COR-L47 (cell line): ENCODE measurements at regions not wholly inside any gene's neighbourhood (a gene's known extent, or its start where the extent isn't known, plus 50 kb on each side); places are given as distances from the start of the nearest gene placed in this dataset.
A peak's percentile ranks its signal among the peaks of the same experiment; 100 is the strongest.
"Not testable (repeated sequence)": the region's sequence is repeated elsewhere in the genome, so short reads cannot be mapped to it uniquely, and the experiment has no call there.

Experiments
- DNase-seq: peaks from one replicate; lab custom pipeline; 2025; lab: John Stamatoyannopoulos, UW

GRCh38 chr9:107836300-107836699 is 346.7 kb upstream of the KLF4 start:
- DNase-seq = no peak

- DNase-seq = no peak
Measured at GRCh38 chr9:107833295-107833694, 343.7 kb upstream of the KLF4 start.

- DNase-seq = no peak
Measured at GRCh38 chr9:107832871-107833270, 343.3 kb upstream of the KLF4 start.

GRCh38 chr9:107830479-107830878 is 340.9 kb upstream of the KLF4 start:
- DNase-seq = no peak

GRCh38 chr9:107827884-107828283 is 338.3 kb upstream of the KLF4 start:
- DNase-seq = no peak

GRCh38 chr9:107827304-107827703 is 337.7 kb upstream of the KLF4 start:
- DNase-seq = no peak

GRCh38 chr9:107826688-107826983 is 337.1 kb upstream of the KLF4 start:
- not testable (repeated sequence) for DNase-seq

GRCh38 chr9:107824556-107824955 is 335.0 kb upstream of the KLF4 start:
- DNase-seq = no peak

GRCh38 chr9:107819772-107820565 is 330.4 kb upstream of the KLF4 start:
- DNase-seq = peak; percentile 78

GRCh38 chr9:107818503-107818829 is 328.9 kb upstream of the KLF4 start:
- DNase-seq = not testable (repeated sequence)

- DNase-seq = not testable (repeated sequence)
Measured at GRCh38 chr9:107817595-107818502, 328.3 kb upstream of the KLF4 start.

- no peak for DNase-seq
Measured at GRCh38 chr9:107816561-107817021, 327.0 kb upstream of the KLF4 start.

GRCh38 chr9:107815782-107816560 is 326.4 kb upstream of the KLF4 start:
- DNase-seq = no peak

GRCh38 chr9:107813287-107813686 is 323.7 kb upstream of the KLF4 start:
- DNase-seq = no peak

- DNase-seq = no peak
Measured at GRCh38 chr9:107810461-107810961, 320.9 kb upstream of the KLF4 start.

GRCh38 chr9:107809871-107810460 is 320.4 kb upstream of the KLF4 start:
- no peak for DNase-seq

GRCh38 chr9:107807183-107807582 is 317.6 kb upstream of the KLF4 start:
- no peak for DNase-seq

- DNase-seq = no peak
Measured at GRCh38 chr9:107805201-107805600, 315.6 kb upstream of the KLF4 start.

GRCh38 chr9:107794259-107794658 is 304.7 kb upstream of the KLF4 start:
- no peak for DNase-seq

GRCh38 chr9:107793541-107793940 is 304.0 kb upstream of the KLF4 start:
- no peak for DNase-seq

GRCh38 chr9:107792596-107792995 is 303.0 kb upstream of the KLF4 start:
- DNase-seq = no peak

- no peak for DNase-seq
Measured at GRCh38 chr9:107792006-107792405, 302.4 kb upstream of the KLF4 start.
